ENCODE measurements at regions not wholly inside any gene's neighbourhood (a gene's known extent, or its start where the extent isn't known, plus 50 kb on each side); places are given as distances from the start of the nearest gene placed in this dataset.
A peak's percentile ranks its signal among the peaks of the same experiment; 100 is the strongest.
"Not testable (repeated sequence)": the region's sequence is repeated elsewhere in the genome, so short reads cannot be mapped to it uniquely, and the experiment has no call there.

DNA sequence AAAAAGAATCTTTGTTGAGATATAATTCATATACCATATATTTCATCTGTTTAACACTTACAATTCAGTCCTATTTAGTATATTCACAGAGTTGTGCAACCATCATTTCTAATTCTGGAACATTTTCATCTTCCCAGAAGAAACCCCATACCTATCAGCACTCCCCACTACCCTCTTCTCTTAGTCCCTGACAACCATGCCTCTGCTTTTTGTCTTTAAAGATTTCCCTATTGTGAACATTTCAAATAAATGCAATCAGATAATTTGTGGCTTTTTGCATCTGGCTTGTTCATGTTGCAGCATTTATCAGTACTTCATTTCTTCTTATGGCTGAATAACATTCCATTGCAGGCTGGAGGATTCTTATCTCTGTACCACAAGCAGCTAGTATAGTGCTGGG is 305.9 kb upstream of the MEX3C start:
- intact Hi-C loops (cut with DNase I), result no loop called here
- no peak overlapping the region for H3K27ac ChIP-seq (ENCODE audit: low read length)
- no peak overlapping the region for H3K4me3 ChIP-seq (ENCODE audit: low read length)
- no peaks in the 10 kb centered on the region for H3K27me3 ChIP-seq (ENCODE audit: control insufficient read depth, insufficient read depth)
- H3K9me3 ChIP-seq (ENCODE audit: control insufficient read depth, low read length), result no peaks in the 10 kb centered on the region
- H3K4me1 ChIP-seq (ENCODE audit: control insufficient read depth, insufficient read depth, low read length), result no peaks in the 10 kb centered on the region
- ATAC-seq, result no peak
- no peak for DNase-seq

DNA sequence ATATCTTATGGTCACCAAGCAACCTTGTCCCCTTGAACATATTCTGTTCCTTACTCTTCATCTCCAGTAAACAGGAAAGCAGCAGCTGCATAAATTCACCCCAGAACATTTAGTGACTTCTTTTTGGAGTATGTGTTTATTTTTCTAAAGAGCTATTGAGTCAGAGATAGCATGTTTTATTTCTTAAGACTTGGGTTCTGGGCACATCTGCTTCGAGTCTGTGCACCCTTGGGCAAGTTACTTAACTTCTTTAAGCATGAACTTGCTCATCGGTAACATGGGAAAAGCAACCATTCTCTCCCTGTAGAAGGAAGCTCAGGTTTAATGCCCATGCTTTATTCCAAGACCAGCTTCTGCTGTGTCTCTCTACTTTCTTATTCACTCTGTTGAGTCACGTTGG is 309.3 kb upstream of the MEX3C start:
- Histone ChIP-seq H3K4me3 (ENCODE audit: low read length) (no peak overlapping the region), H3K4me1 (ENCODE audit: control insufficient read depth, insufficient read depth, low read length) (no peaks in the 10 kb centered on the region), H3K9me3 (ENCODE audit: control insufficient read depth, low read length) (no peaks in the 10 kb centered on the region), H3K27me3 (ENCODE audit: control insufficient read depth, insufficient read depth) (no peaks in the 10 kb centered on the region), H3K27ac (ENCODE audit: low read length) (no peak overlapping the region)
- intact Hi-C loops (cut with DNase I), result no loop called here
- ATAC-seq (no peak), DNase-seq (no peak)
- 85% methylated on average over 3 of the region's 3 CpGs for WGBS

GRCh38 chr18:51508410-51508809 is 310.9 kb upstream of the MEX3C start:
- intact Hi-C loops (cut with DNase I); DNase-seq; H3K27ac ChIP-seq (ENCODE audit: low read length); H3K4me3 ChIP-seq (ENCODE audit: low read length); H3K27me3 ChIP-seq (ENCODE audit: control insufficient read depth, insufficient read depth); H3K9me3 ChIP-seq (ENCODE audit: control insufficient read depth, low read length); H3K4me1 ChIP-seq (ENCODE audit: control insufficient read depth, insufficient read depth, low read length); ATAC-seq: not testable (repeated sequence)
- 87% methylated on average over 7 of the region's 7 CpGs for WGBS

- Histone ChIP-seq H3K4me3 (ENCODE audit: low read length) (no peak overlapping the region), H3K4me1 (ENCODE audit: control insufficient read depth, insufficient read depth, low read length) (no peaks in the 10 kb centered on the region), H3K27me3 (ENCODE audit: control insufficient read depth, insufficient read depth) (no peaks in the 10 kb centered on the region), H3K9me3 (ENCODE audit: control insufficient read depth, low read length) (no peaks in the 10 kb centered on the region), H3K27ac (ENCODE audit: low read length) (no peak overlapping the region)
- ATAC-seq (no peak), DNase-seq (no peak)
- intact Hi-C loops (cut with DNase I), result no loop called here
These were observed 312.5 kb upstream of the MEX3C start for GRCh38 chr18:51510020-51510419.

DNA sequence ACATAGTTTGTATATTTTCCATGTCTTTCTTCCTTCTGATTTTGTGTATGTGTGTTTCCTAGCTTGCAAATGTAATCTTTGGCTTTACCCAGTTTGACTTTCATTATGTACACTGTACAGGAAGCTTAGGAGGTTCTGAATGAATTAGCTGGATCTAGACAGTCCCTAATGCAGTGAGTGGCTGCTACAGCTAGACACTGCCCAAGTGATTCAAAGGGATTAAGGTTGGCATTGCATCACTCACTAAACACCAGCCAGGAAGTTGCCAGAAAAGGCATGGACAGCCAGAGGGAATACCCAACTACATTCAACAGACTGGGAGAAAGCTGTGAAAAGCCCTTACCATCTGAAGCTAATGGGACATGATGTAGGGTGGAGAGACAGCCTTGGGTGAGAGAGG is 316.0 kb upstream of the MEX3C start:
- H3K4me1 ChIP-seq (ENCODE audit: control insufficient read depth, insufficient read depth, low read length), result no peaks in the 10 kb centered on the region
- no peaks in the 10 kb centered on the region for H3K27me3 ChIP-seq (ENCODE audit: control insufficient read depth, insufficient read depth)
- intact Hi-C loops (cut with DNase I), result no loop called here
- H3K27ac ChIP-seq (ENCODE audit: low read length), result no peak overlapping the region
- DNase-seq, result no peak
- ATAC-seq, result no peak
- H3K4me3 ChIP-seq (ENCODE audit: low read length), result no peak overlapping the region
- H3K9me3 ChIP-seq (ENCODE audit: control insufficient read depth, low read length), result no peaks in the 10 kb centered on the region

- intact Hi-C loops (cut with DNase I), result no loop called here
- ATAC-seq (no peak), DNase-seq (no peak)
- Histone ChIP-seq H3K4me1 (ENCODE audit: control insufficient read depth, insufficient read depth, low read length) (no peaks in the 10 kb centered on the region), H3K9me3 (ENCODE audit: control insufficient read depth, low read length) (no peaks in the 10 kb centered on the region), H3K4me3 (ENCODE audit: low read length) (no peak overlapping the region), H3K27ac (ENCODE audit: low read length) (no peak overlapping the region), H3K27me3 (ENCODE audit: control insufficient read depth, insufficient read depth) (no peaks in the 10 kb centered on the region)
- WGBS, result 81% methylated on average over 2 of the region's 2 CpGs
These were observed 316.6 kb upstream of the MEX3C start for GRCh38 chr18:51514128-51514527.

DNA sequence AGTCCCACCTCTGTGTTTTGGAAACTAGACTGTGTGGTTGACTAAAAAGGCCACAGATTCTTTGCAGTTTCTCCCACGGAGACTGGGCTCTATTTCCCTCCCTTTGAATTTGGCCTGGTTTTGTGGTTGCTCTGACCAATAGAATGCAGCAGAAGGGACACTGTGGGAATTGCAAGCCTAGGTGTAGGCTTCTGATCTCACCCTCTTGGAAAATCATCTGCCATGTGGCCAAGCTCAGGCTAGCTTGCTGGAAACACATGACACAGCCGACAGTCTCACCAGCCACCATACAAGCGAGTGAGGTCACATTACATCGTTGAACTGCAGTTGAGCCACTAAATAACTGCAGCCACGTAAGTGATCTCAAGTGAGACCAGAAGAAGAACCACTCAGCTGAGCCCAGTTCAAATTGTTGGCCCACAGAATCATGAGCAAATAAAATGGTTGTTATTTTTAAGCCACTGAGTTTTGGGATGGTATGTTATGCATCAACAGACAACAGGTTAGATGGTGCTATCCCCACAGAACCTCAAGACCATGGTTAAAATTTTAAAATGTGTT is 319.1 kb upstream of the MEX3C start:
- WGBS, result 89% methylated on average over 5 of the region's 5 CpGs
- H3K4me1 ChIP-seq (ENCODE audit: control insufficient read depth, insufficient read depth, low read length), result no peaks in the 10 kb centered on the region
- H3K27ac ChIP-seq (ENCODE audit: low read length), result no peak overlapping the region
- no peaks in the 10 kb centered on the region for H3K27me3 ChIP-seq (ENCODE audit: control insufficient read depth, insufficient read depth)
- no peak for ATAC-seq
- H3K4me3 ChIP-seq (ENCODE audit: low read length), result no peak overlapping the region
- H3K9me3 ChIP-seq (ENCODE audit: control insufficient read depth, low read length), result no peaks in the 10 kb centered on the region
- DNase-seq, result no peak
- intact Hi-C loops (cut with DNase I), result loop anchor here in 1 of 4 donors (5.0 kb wide), 1 partner anchor 49 kb away; no protein-coding TSS in a partner anchor

DNA sequence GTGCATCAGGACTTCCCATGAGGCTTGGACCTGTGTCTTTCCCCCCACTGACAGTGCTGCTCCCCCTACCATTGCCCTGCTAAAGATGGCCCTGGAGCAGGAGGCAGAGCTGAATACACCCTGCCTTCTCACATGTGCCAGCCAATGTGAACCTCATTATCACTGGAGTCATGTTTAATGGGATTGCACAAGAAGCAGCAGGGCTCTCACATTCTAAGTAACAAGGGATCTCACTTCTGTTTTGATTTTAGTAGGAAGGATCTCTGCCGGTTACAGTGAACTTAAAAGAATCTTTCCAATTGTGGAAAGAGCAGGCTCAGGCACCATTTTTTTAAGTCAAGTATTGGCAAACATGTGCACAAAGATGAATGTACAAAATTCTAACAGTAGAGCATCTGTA is 322.1 kb upstream of the MEX3C start:
- intact Hi-C loops (cut with DNase I), result loop anchor here in 1 of 4 donors (5.0 kb wide), 1 partner anchor 52 kb away; no protein-coding TSS in a partner anchor
- no peak overlapping the region for H3K27ac ChIP-seq (ENCODE audit: low read length)
- 47% methylated on average over 1 of the region's 1 CpG for WGBS
- H3K27me3 ChIP-seq (ENCODE audit: control insufficient read depth, insufficient read depth), result no peaks in the 10 kb centered on the region
- no peaks in the 10 kb centered on the region for H3K4me1 ChIP-seq (ENCODE audit: control insufficient read depth, insufficient read depth, low read length)
- ATAC-seq, result no peak
- no peak for DNase-seq
- H3K4me3 ChIP-seq (ENCODE audit: low read length), result no peak overlapping the region
- H3K9me3 ChIP-seq (ENCODE audit: control insufficient read depth, low read length), result no peaks in the 10 kb centered on the region

GRCh38 chr18:51520676-51521180 is 323.2 kb upstream of the MEX3C start:
- no peaks in the 10 kb centered on the region for H3K4me1 ChIP-seq (ENCODE audit: control insufficient read depth, insufficient read depth, low read length)
- no peak for DNase-seq
- no peak for ATAC-seq
- 48% methylated on average over 1 of the region's 1 CpG for WGBS
- intact Hi-C loops (cut with DNase I), result loop anchor here in 1 of 4 donors (10.0 kb wide), 1 partner anchor 46 kb away; no protein-coding TSS in a partner anchor
- H3K4me3 ChIP-seq (ENCODE audit: low read length), result no peak overlapping the region
- no peaks in the 10 kb centered on the region for H3K27me3 ChIP-seq (ENCODE audit: control insufficient read depth, insufficient read depth)
- H3K9me3 ChIP-seq (ENCODE audit: control insufficient read depth, low read length), result no peaks in the 10 kb centered on the region
- H3K27ac ChIP-seq (ENCODE audit: low read length), result no peak overlapping the region

DNA sequence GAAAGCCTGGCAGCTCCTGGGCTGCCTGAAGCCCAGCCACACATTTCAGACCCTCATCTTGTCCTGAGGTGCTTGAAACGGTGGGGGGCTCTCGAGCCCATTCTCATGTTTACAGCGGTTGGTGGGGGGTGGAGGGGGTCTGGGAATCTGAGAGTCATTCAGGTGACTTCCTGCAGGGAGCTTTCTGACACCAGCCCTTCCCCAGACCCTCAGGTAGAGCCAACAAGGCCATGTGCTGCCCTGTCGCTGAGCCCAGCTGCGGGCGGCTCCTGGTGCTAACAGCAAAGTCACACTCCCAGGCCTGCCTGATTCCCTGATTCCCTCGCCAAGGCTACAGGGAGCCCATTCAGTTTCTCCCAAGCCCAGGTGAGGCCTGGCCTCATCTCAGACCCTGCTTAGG is 324.9 kb upstream of the MEX3C start:
- peak in 1 of 2 donors; percentile 16 for ATAC-seq

DNA sequence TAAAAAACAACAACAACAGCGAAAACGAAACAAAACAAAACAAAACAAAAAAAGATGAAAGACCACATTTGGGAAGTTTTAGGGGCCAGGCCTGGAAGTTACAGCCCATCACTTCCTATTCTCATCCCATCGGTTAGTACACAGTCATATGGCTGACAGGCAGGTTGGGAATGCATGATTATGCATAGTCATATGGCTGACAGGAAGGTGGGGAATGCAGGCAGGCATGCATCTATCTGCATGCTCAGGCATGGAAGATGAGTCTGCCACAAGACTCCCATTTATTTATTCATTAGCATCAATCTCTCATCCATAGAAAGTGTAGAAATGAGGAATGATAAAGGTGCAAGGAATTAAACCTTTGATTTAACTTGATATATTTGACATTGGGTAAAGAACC is 325.3 kb upstream of the MEX3C start:
- Histone ChIP-seq H3K27ac (ENCODE audit: low read length) (no peak overlapping the region), H3K9me3 (ENCODE audit: control insufficient read depth, low read length) (no peaks in the 10 kb centered on the region), H3K27me3 (ENCODE audit: control insufficient read depth, insufficient read depth) (no peaks in the 10 kb centered on the region), H3K4me3 (ENCODE audit: low read length) (no peak overlapping the region), H3K4me1 (ENCODE audit: control insufficient read depth, insufficient read depth, low read length) (no peaks in the 10 kb centered on the region)
- intact Hi-C loops (cut with DNase I), result loop anchor here in 1 of 4 donors (10.0 kb wide), 1 partner anchor 48 kb away; no protein-coding TSS in a partner anchor
- ATAC-seq (no peak), DNase-seq (no peak)
- WGBS, result 77% methylated on average over 3 of the region's 3 CpGs

More for the DNA sequence above, 324.9 kb upstream of the MEX3C start:
- Histone ChIP-seq H3K9me3 (ENCODE audit: control insufficient read depth, low read length) (no peaks in the 10 kb centered on the region), H3K27ac (ENCODE audit: low read length) (no peak overlapping the region), H3K4me1 (ENCODE audit: control insufficient read depth, insufficient read depth, low read length) (no peaks in the 10 kb centered on the region), H3K27me3 (ENCODE audit: control insufficient read depth, insufficient read depth) (no peaks in the 10 kb centered on the region), H3K4me3 (ENCODE audit: low read length) (no peak overlapping the region)
- 65% methylated on average over 7 of the region's 7 CpGs for WGBS
- DNase-seq, result no peak
- intact Hi-C loops (cut with DNase I), result loop anchor here in 1 of 4 donors (10.0 kb wide), 1 partner anchor 48 kb away; no protein-coding TSS in a partner anchor

GRCh38 chr18:51523671-51524070 is 326.2 kb upstream of the MEX3C start:
- 60% methylated on average over 3 of the region's 3 CpGs for WGBS

More at GRCh38 chr18:51523671-51524070, 326.2 kb upstream of the MEX3C start:
- no peaks in the 10 kb centered on the region for H3K9me3 ChIP-seq (ENCODE audit: control insufficient read depth, low read length)
- no peak for DNase-seq
- no peaks in the 10 kb centered on the region for H3K27me3 ChIP-seq (ENCODE audit: control insufficient read depth, insufficient read depth)
- H3K4me1 ChIP-seq (ENCODE audit: control insufficient read depth, insufficient read depth, low read length), result no peaks in the 10 kb centered on the region
- no peak for ATAC-seq
- intact Hi-C loops (cut with DNase I), result loop anchor here in 1 of 4 donors (10.0 kb wide), 1 partner anchor 49 kb away; no protein-coding TSS in a partner anchor
- no peak overlapping the region for H3K4me3 ChIP-seq (ENCODE audit: low read length)
- no peak overlapping the region for H3K27ac ChIP-seq (ENCODE audit: low read length)
